ENCODE measurements at regions not wholly inside any gene's neighbourhood (a gene's known extent, or its start where the extent isn't known, plus 50 kb on each side); places are given as distances from the start of the nearest gene placed in this dataset.
A peak's percentile ranks its signal among the peaks of the same experiment; 100 is the strongest.

DNA sequence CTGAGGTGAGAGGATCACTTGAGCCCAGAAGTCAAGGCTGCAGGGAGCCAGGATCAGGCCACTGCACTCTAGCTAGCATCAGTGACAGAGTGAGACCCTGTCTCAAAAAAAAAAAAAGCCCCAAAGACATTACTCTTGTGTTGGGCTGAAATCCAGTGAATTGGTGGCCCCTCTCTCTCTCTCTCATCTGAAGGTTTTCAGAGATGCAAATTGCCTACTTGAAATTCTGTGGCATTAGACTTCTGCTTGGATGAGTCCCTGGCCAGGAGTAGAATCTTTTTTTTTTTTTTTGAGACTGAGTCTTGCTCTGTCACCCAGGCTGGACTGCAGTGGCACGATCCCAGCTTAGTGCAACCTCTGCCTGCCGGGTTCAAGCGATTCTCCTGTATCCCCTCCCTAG lies 112.0 kb upstream of the ATF7IP start:
- DNase-seq (ENCODE audit: low read depth): no peak

DNA sequence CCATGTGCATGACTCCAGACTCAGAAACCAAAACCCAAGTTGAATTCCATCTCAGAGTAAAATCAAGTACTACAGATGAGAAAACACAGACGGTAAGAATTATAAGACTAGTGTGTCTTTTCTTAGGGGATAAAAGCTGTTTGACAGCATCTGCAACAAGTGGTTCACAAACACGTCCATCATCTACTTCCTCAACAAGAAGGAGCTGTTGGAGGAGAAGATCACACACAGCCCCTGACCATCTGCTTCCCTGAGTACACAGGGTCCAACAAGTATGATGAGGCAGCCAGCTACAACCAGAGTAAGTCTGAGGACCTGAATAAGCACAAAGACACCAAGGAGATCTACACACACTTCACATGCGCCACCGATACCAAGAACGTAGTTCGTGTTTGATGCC lies 110.7 kb upstream of the ATF7IP start:
- DNase-seq (ENCODE audit: low read depth): no peak

DNA sequence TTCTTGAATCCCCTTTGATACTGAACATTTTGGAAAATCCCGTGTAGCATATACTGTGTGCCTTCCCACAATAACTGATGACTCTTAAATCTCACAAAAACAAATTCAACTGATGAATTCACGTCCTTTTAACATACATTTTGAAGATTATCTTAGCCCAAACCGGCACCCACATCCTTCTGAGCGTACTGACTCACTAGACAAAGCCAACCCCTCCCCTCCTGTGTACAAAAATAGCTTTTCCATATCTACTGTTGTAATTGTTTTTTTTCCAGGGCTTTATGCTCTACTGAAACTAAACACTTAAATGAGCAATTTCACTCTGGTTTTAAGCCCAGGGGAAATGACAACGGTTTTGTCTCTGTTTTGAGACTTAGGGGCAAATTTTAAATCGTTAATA lies 109.4 kb upstream of the ATF7IP start:
- DNase-seq (ENCODE audit: low read depth): peak; percentile 72

DNA sequence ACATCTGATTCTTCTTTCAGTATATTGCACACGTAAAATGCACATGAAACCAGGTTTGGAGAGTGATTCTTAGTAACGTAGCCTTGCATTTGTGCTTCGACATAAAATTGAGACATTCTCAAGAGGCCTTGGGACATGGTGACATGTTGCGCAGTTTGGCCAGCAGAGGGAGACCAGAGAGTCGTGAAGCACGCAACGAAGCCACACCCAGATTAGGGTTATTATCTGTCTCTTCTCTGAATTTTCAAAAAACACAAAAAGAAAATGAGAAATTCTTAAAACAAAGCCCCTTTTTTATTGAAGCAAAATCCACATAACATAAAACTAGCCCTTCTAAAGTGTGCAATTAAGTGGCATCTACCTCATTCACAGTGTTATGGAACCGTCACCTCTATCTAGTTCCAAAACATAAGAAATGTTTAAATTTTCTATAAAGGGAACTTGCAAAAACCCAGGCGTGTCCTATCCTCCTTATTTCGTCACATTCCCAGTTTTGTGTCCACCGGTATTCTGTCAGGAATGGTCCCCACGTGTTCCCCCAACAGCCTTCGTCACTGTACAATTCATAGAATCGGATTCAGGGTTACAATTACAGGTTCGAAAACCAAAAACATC lies 108.8 kb upstream of the ATF7IP start:
- peak; percentile 82 for DNase-seq (ENCODE audit: low read depth)

DNA sequence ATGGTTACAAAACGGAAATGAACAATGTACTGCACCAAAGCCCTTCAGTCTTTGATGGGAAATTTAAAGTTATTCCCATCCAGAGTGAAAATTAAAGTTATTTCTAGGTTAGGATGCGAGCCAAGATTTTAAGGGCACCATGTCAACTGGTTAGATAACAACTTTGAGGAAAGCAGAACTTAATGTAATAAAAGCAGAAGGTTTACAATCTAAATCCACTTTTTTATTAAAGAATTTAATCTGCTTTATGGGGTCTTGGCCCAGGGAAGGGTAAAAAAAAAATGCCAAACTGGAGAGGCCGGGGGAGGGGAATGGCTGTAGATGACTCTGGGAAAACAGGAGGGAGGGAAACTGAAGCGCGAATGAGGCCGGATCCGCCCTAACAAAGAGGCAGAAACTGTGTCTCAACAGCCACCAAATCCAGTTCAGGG lies 108.2 kb upstream of the ATF7IP start:
- no peak for DNase-seq (ENCODE audit: low read depth)

DNA sequence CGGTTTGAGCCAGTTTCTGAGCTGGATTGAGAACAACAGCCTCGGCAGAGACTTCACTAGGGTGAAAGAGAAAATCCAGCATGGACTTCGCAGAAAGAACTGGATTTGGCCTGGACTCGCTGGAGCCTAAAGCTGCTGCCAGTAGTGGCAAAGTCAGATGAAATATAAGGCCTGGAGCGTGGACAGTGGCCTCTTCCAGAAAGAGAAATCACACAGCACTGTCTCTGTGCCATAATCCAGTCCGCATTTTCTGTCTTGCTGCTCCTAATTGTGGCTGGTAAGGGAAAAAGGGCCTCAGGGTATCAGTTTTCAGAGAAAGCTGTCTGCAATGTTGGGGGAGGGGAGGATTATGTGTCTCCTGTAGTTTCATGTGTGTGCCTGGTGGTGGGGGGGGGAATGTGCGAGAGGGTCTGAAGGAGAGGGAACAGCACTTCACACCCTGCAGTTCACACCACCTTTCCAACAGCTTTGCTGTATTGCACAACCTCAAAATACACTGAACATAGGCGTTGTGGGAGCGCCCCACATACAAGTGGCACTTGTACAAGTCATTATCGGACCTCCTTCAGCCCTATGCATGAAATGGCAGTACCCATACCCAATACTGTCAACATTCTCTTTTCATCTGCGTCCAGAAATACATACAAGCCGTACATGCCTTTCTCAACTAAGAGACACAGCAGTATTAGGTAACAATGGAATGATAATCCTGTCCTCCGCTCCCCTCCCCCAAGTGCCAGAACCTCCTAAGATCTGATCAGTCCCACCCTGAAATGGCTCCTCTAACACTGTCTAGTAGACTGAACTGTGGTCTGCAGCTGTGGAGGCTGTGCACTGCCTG lies 107.5 kb upstream of the ATF7IP start:
- peak; percentile 99 for DNase-seq (ENCODE audit: low read depth)

DNA sequence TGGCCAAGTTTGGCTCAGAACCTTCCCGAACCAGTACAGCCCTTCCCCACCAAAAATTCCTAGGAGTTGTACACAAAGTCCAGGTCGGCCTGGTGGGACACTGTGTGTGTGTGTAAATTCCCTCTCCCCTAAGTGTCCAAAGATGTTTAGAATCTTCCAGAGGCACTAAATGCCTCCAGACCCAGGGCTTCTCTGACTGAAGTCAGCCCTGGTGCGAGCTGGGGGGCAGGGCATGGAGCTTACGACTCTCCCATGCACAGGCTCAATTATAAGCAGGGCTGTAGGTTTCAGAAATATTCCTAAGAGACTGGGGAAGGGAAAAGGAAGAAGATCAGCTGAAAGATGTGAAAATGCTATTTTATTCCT lies 106.9 kb upstream of the ATF7IP start:
- DNase-seq (ENCODE audit: low read depth): peak; percentile 10

DNA sequence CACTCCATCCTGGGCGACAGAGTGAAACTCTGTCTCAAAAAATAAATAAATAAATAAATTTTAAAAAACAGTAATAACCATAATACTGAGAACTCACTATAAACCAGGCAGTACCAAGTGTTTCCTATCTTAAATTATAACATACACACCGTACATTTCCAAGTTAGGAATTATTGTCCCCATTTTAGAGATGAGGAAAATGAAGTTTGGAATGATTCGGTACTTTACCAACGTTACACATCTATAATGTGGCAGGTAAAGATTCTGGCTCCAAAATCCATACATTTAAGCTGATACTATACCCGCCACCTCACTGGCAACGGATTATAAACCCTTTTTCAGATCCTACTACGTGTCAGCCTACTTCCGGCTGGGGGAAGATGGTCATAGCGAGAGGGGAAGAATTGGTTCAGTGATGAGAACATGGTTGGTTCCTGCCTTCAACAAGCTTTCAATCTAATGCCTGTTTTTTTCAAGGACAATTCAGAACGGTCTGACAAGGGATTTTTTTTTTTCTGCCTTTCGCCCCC lies 105.9 kb upstream of the ATF7IP start:
- DNase-seq (ENCODE audit: low read depth): no peak

DNA sequence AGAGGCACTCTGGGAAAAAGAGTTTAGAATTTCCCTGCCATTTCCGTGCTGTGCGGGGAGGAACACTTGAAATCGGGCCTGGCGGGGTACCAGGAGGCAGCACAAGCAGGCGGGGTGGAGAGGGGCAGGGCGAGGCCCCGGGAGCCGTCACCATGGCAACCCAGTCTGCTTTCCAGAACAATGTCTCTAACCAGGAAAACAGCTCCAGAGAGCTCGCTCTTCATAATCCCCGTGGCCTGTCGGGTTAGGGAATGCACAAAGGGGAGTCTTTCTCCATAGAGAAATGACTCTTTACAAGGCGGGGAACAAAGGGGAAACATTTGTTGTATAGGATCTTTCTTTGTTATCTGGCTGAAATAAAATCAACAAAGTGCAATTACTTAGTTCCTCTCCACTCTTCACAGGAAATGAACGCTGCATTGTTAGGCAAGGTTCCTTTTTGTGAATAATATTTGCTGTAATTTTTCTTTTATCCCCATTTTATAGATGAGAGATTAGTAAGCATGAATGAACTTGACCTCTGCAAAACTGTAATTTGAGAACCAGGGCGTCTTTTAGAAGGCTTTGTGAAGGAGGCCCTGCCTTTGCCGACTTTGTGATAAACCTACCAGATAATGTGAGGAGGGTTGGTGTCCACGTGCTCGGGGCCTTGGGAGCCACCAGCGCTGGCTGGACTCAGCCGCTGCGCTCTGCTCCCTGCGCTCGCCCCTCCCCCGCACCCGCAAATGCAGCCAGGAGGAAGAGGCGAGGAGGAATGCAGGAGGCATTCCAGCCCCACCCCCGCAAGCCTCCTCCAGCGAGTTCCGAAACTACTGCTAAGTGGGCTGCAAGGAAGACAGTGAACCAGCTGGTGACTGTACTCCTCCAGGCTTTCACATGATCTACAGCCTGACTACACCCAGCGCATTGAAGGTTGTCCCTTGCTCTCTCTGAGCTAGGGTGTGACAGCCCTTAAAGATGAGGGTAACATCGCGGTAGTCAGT lies 105.2 kb upstream of the ATF7IP start:
- DNase-seq (ENCODE audit: low read depth): peak; percentile 96

DNA sequence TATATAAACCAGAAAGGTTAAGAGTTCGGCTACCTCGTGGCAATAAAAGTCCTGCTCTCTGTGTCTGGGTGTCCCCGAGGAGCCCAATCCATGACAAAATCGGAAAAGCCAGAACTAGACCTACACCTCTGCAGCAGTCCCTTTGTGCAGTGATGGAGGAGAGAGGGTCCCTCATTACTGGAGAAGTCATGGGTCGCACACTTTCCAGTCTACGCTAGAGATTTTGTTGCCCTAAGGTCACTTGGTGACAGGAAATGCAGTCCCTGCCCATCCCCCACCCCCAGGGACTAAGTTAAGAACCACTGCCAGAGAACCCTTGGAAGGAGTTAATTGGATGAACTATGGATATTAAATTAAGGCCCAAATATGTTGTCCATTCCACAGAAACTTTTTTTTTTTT lies 104.4 kb upstream of the ATF7IP start:
- no peak for DNase-seq (ENCODE audit: low read depth)

DNA sequence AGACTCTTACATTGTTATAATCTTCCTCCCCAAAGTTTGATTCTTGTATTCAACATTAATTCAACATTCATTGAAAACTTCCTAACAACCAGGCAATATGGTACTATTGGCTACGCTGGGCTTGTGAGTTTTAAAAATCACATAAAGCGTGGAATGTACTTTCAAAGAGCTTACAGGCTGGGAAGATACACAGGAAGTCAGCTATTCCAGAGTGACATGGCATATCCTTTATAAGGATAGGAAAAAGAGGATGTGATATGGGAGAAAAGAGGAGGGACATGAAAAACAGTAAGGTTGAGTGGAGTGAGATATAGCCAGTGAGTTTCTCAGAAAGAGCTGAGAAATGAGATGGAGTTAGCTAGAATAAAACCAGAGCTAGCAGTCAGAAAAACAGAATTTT lies 103.6 kb upstream of the ATF7IP start:
- DNase-seq (ENCODE audit: low read depth): no peak

DNA sequence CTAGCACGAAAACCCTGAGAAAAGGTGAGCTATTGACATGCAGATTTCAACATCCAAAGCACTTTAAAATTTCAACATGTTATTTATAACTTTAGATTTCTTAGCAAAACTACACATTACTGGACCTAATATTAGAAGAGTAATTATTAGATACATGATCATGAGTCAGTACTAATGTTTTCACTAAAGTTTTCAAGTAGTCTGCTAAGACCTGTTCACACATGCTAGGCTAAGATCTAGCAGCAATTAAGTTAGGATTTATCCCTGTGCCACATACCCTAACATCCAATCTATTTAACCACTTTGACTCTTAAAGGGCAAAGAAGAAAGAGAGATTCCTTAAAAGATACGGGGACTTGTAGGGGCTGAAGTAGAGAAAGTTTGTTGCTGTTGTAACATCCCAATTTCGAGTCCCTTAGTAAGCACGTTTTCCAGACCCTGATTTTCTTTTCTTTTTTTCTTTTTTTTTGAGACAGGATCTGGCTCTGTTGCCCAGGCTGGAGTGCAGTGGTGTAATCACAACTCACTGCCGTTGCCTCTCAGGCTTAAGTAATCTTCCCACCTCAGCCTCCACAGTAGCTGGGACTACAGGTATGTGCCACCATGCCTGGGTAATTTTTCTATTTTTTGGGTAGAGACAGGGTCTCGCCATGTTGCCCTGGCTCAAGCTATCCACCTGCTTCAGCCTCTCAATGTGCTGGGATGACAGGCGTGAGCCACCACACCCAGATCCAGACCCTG lies 102.5 kb upstream of the ATF7IP start:
- no peak for DNase-seq (ENCODE audit: low read depth)

DNA sequence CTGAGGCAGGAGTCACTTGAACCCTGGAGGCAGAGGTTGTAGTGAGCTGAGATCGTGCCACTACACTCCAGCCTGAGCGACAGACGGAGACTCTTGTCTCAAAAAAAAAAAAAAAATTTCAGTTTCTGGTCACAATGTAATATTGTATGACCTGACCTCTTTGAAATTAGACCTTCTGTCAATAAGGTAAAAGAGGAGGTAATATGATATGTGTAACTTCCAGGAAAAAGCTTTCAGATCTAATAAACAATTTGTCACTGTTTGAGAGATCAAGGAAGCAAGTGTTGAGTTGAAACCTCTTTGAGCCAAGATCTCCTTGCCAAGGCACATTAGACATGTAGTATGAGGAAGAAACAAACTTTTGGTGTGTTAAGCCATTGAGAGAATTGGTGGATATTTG lies 101.7 kb upstream of the ATF7IP start:
- no peak for DNase-seq (ENCODE audit: low read depth)

DNA sequence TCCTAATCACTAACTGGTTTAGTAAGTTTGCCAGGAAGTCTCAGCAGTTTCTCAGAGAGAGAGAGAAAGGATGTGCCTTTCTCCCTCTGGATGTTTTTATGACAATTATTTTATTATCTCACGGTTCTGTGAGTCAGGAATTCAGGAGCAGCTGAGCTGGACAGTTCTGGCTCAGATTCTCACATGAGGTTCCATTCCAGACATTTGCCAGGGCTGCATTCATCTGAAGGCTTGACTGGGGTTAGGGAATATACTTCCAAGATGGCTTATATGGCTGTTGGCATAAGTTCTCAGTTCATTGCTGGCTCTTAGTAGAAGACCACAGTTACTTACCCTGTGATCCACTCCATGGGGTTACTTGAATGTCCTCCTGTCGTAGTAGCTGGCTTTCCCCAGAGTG lies 101.2 kb upstream of the ATF7IP start:
- peak; percentile 46 for DNase-seq (ENCODE audit: low read depth)

DNA sequence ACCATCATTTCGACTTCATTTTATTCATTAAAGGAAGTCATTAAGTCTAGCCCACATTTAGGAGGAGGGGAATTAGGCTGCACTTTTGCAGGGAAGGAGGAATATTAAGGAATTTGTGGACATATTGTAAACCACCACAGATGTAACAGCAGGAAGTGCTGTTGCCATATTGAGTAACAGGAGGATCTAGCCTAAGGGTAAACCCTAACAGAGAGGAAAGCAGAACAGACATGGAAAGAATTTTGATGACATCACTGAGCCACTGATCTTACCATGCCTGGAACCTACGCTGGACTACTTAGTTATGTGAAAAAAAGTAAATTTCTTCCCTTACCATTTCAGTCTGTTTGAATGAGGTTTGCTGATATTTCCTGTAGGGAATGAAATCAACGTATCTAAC lies 100.7 kb upstream of the ATF7IP start:
- peak; percentile 81 for DNase-seq (ENCODE audit: low read depth)

DNA sequence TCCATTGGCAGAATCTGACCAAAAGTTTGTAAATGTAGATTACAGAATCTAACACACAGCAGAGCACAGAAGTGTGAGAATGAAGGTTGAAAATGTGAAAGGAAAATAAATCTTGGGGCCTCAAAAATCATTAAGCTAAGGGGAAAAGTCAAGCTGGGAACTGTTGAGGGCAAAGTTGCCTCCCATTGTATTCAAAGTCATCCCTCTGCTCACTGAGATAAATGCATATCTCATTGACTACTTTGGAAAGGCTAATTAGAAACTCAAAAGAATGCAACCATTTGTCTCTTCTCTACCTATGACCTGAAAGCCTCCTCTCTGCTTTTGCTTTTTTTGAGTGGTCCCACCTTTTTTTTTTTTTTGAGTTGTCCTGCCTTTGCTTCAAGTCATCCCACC lies 97.4 kb upstream of the ATF7IP start:
- DNase-seq (ENCODE audit: low read depth): no peak

DNA sequence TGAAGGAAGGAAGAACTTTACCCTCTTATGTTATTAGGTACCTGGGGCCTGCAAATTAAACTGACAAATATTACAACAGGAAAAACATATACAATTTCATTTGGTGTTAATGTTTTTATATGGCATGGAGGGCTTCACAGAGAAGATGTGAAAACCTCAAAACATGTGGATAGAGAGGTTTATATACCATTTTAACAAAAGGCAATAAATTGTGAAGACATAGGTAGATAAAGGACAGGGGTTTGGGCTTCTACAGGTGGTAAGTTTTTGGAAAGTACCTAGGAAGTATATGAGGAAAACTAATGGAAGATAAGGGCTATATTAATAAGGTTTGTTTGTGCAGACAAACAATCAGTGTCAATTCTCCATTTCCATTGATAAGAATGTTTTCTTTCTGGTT lies 95.1 kb upstream of the ATF7IP start:
- no peak for DNase-seq (ENCODE audit: low read depth)

DNA sequence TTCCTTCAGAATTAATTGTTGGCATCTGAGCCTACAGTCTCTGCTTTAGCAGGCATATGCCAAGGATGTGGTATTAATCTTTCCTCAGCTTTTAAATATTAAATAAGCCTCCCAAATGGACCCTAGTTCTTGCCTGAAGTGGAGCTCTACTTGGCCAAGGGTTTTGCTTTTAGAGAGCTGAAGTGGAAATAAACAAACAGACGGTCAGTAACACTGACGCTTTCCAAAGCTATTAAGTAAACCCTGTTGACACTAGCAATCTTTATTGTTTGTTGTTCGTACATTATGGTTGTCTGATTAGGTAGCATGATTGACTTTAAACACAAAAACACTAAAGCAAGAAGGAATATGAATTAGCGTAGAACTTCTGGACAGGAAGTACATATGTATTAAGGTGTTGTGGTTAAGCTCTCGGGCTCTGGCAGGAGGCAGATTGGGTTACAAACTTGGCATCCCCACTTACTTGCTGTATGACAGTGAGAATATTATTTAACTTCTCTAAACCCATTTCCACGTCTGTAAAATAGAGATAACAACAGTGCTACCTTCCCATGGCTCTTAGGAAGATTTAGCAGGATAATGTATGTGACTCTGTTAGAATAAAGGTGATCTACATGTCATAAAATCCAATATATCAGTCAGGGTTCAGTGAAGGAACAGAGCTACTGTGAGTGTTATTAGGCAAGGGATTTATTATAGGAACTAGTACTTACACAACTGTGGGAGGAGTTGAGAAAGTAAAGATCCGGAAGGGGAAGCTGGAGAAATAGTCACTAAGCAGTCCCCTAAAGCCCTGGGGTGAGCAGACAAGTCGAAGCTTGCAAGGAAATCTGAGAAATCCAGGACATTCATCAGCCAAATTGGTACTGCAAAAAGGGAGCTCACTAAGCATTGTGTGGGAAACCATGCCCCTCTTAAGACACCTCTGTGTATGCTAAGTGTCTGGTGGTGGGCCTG lies 92.2 kb upstream of the ATF7IP start:
- no peak for DNase-seq (ENCODE audit: low read depth)

DNA sequence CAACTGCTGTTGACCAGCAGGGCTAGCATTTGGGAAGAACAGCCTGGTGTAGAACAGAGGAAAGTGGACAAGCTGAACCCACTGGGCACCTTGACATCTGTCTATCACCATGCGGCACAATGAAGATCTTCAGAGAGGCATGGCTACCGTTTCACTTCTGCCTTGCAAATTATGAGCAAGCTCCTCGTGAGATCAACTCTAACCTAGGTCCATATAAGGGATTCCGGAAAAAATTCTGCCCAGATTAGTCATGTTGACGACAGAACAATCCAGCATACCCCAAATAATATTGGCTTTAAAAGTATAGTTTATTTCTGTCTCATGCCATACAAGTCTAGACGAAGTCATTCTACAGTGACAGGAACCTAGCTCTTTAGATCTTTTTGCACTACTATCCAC lies 91.6 kb upstream of the ATF7IP start:
- peak; percentile 33 for DNase-seq (ENCODE audit: low read depth)

DNA sequence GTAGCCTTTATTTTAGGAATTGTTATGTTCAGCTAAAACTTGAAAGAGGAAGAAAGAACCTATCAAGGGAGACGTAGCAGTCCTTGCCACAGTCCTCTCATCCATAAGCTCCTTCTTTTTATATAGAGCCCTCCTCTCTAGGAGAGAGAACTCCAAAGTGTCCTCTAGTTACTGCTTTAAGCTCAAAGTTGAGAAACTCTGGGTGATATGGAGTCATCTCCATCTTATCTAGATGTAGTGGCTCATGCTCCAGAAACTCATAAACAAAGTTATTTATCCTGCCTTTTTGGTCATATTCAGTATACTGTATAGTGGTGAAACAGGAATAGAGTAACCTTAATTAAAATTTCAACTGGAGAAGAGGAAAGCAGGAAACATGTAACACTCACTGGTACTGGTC lies 90.4 kb upstream of the ATF7IP start:
- no peak for DNase-seq (ENCODE audit: low read depth)

Data from RPMI7951 (cell line).